ENCODE measurements at regions not wholly inside any gene's neighbourhood (a gene's known extent, or its start where the extent isn't known, plus 50 kb on each side); places are given as distances from the start of the nearest gene placed in this dataset.

GRCh38 chr1:79614106-79614505 lies 607.6 kb upstream of the ADGRL4 start:
- Histone ChIP-seq H3K9ac (ENCODE audit: low read length) (no peak overlapping the region), H3K27ac (ENCODE audit: low read length) (no peak overlapping the region), H3K4me2 (ENCODE audit: low read depth, low read length, poor library complexity, severe bottlenecking) (no peak overlapping the region), H3K27me3 (ENCODE audit: low read length) (no peaks in the 10 kb centered on the region), H3K4me1 (ENCODE audit: low read length) (no peaks in the 10 kb centered on the region), H4K20me1 (ENCODE audit: insufficient read depth, low read depth, low read length) (no peaks in the 10 kb centered on the region), H3K4me3 (ENCODE audit: low read length) (no peak overlapping the region), H3K9me2 (replicated peaks; ENCODE audit: insufficient read depth, low read length) (no peaks in the 10 kb centered on the region), H3K36me3 (ENCODE audit: insufficient read depth, low read length) (no peaks in the 10 kb centered on the region), H3K79me2 (ENCODE audit: low read length) (no peaks in the 10 kb centered on the region), H3K9me3 (ENCODE audit: low read length) (peaks cover 28% of the 10 kb centered on the region), H2AFZ (ENCODE audit: low read length) (no peak overlapping the region)
- no peak for DNase-seq

GRCh38 chr1:79613046-79613445 lies 606.5 kb upstream of the ADGRL4 start:
- no peaks in the 10 kb centered on the region for H3K27me3 ChIP-seq (ENCODE audit: low read length)
- H3K9me3 ChIP-seq (ENCODE audit: low read length): peaks cover 27% of the 10 kb centered on the region
- no peak overlapping the region for H3K27ac ChIP-seq (ENCODE audit: low read length)
- H2AFZ ChIP-seq (ENCODE audit: low read length): no peak overlapping the region
- no peaks in the 10 kb centered on the region for H3K36me3 ChIP-seq (ENCODE audit: insufficient read depth, low read length)
- no peak overlapping the region for H3K4me3 ChIP-seq (ENCODE audit: low read length)
- H3K9ac ChIP-seq (ENCODE audit: low read length): no peak overlapping the region
- no peaks in the 10 kb centered on the region for H3K79me2 ChIP-seq (ENCODE audit: low read length)
- H3K9me2 ChIP-seq (replicated peaks; ENCODE audit: insufficient read depth, low read length): no peaks in the 10 kb centered on the region
- H3K4me1 ChIP-seq (ENCODE audit: low read length): no peaks in the 10 kb centered on the region
- no peak for DNase-seq
- H4K20me1 ChIP-seq (ENCODE audit: insufficient read depth, low read depth, low read length): no peaks in the 10 kb centered on the region
- H3K4me2 ChIP-seq (ENCODE audit: low read depth, low read length, poor library complexity, severe bottlenecking): no peak overlapping the region

- Histone ChIP-seq H3K27me3 (ENCODE audit: low read length) (no peaks in the 10 kb centered on the region), H3K27ac (ENCODE audit: low read length) (no peak overlapping the region), H3K4me1 (ENCODE audit: low read length) (no peaks in the 10 kb centered on the region), H4K20me1 (ENCODE audit: insufficient read depth, low read depth, low read length) (no peaks in the 10 kb centered on the region), H3K9me2 (replicated peaks; ENCODE audit: insufficient read depth, low read length) (no peaks in the 10 kb centered on the region), H2AFZ (ENCODE audit: low read length) (no peak overlapping the region), H3K9ac (ENCODE audit: low read length) (no peak overlapping the region), H3K4me2 (ENCODE audit: low read depth, low read length, poor library complexity, severe bottlenecking) (no peak overlapping the region), H3K9me3 (ENCODE audit: low read length) (peaks cover 49% of the 10 kb centered on the region), H3K36me3 (ENCODE audit: insufficient read depth, low read length) (no peaks in the 10 kb centered on the region), H3K79me2 (ENCODE audit: low read length) (no peaks in the 10 kb centered on the region), H3K4me3 (ENCODE audit: low read length) (no peak overlapping the region)
- DNase-seq: no peak
Observed at GRCh38 chr1:79604490-79605198, 598.1 kb upstream of the ADGRL4 start.

- Histone ChIP-seq H4K20me1 (ENCODE audit: insufficient read depth, low read depth, low read length) (no peaks in the 10 kb centered on the region), H3K4me2 (ENCODE audit: low read depth, low read length, poor library complexity, severe bottlenecking) (no peak overlapping the region), H3K79me2 (ENCODE audit: low read length) (no peaks in the 10 kb centered on the region), H3K36me3 (ENCODE audit: insufficient read depth, low read length) (no peaks in the 10 kb centered on the region), H3K4me1 (ENCODE audit: low read length) (no peaks in the 10 kb centered on the region), H3K27me3 (ENCODE audit: low read length) (no peaks in the 10 kb centered on the region), H2AFZ (ENCODE audit: low read length) (no peak overlapping the region), H3K9ac (ENCODE audit: low read length) (no peak overlapping the region), H3K4me3 (ENCODE audit: low read length) (no peak overlapping the region), H3K9me3 (ENCODE audit: low read length) (peaks cover 42% of the 10 kb centered on the region), H3K27ac (ENCODE audit: low read length) (no peak overlapping the region), H3K9me2 (replicated peaks; ENCODE audit: insufficient read depth, low read length) (no peaks in the 10 kb centered on the region)
- DNase-seq: no peak
Observed at GRCh38 chr1:79603843-79604242, 597.3 kb upstream of the ADGRL4 start.

- H3K4me2 ChIP-seq (ENCODE audit: low read depth, low read length, poor library complexity, severe bottlenecking): no peak overlapping the region
Observed at GRCh38 chr1:79599257-79599656, 592.7 kb upstream of the ADGRL4 start.

GRCh38 chr1:79595931-79596330 lies 589.4 kb upstream of the ADGRL4 start:
- Histone ChIP-seq H3K27ac (ENCODE audit: low read length) (no peak overlapping the region), H3K36me3 (ENCODE audit: insufficient read depth, low read length) (no peaks in the 10 kb centered on the region), H4K20me1 (ENCODE audit: insufficient read depth, low read depth, low read length) (no peaks in the 10 kb centered on the region), H3K9me3 (ENCODE audit: low read length) (peaks cover 36% of the 10 kb centered on the region), H3K79me2 (ENCODE audit: low read length) (no peaks in the 10 kb centered on the region), H3K9ac (ENCODE audit: low read length) (no peak overlapping the region), H3K27me3 (ENCODE audit: low read length) (no peaks in the 10 kb centered on the region), H3K9me2 (replicated peaks; ENCODE audit: insufficient read depth, low read length) (no peaks in the 10 kb centered on the region), H3K4me2 (ENCODE audit: low read depth, low read length, poor library complexity, severe bottlenecking) (no peak overlapping the region), H3K4me3 (ENCODE audit: low read length) (no peak overlapping the region), H2AFZ (ENCODE audit: low read length) (no peak overlapping the region), H3K4me1 (ENCODE audit: low read length) (no peaks in the 10 kb centered on the region)
- DNase-seq: no peak

More at GRCh38 chr1:79599257-79599656, 592.7 kb upstream of the ADGRL4 start:
- Histone ChIP-seq H2AFZ (ENCODE audit: low read length) (no peak overlapping the region), H3K9me2 (replicated peaks; ENCODE audit: insufficient read depth, low read length) (no peaks in the 10 kb centered on the region), H3K79me2 (ENCODE audit: low read length) (no peaks in the 10 kb centered on the region), H3K27me3 (ENCODE audit: low read length) (no peaks in the 10 kb centered on the region), H3K4me1 (ENCODE audit: low read length) (no peaks in the 10 kb centered on the region), H3K9ac (ENCODE audit: low read length) (no peak overlapping the region), H3K36me3 (ENCODE audit: insufficient read depth, low read length) (no peaks in the 10 kb centered on the region), H4K20me1 (ENCODE audit: insufficient read depth, low read depth, low read length) (no peaks in the 10 kb centered on the region), H3K9me3 (ENCODE audit: low read length) (peaks cover 33% of the 10 kb centered on the region), H3K27ac (ENCODE audit: low read length) (no peak overlapping the region), H3K4me3 (ENCODE audit: low read length) (no peak overlapping the region)
- no peak for DNase-seq

- Histone ChIP-seq H3K27me3 (ENCODE audit: low read length) (no peaks in the 10 kb centered on the region), H3K27ac (ENCODE audit: low read length) (no peak overlapping the region), H3K4me1 (ENCODE audit: low read length) (no peaks in the 10 kb centered on the region), H3K9me2 (replicated peaks; ENCODE audit: insufficient read depth, low read length) (no peaks in the 10 kb centered on the region), H3K4me3 (ENCODE audit: low read length) (no peak overlapping the region), H3K4me2 (ENCODE audit: low read depth, low read length, poor library complexity, severe bottlenecking) (no peak overlapping the region), H4K20me1 (ENCODE audit: insufficient read depth, low read depth, low read length) (no peaks in the 10 kb centered on the region), H3K9me3 (ENCODE audit: low read length) (peaks cover 29% of the 10 kb centered on the region), H3K36me3 (ENCODE audit: insufficient read depth, low read length) (no peaks in the 10 kb centered on the region), H3K9ac (ENCODE audit: low read length) (no peak overlapping the region), H3K79me2 (ENCODE audit: low read length) (no peaks in the 10 kb centered on the region), H2AFZ (ENCODE audit: low read length) (no peak overlapping the region)
- no peak for DNase-seq
Observed at GRCh38 chr1:79594121-79594698, 587.7 kb upstream of the ADGRL4 start.

- no peak overlapping the region for H3K4me3 ChIP-seq (ENCODE audit: low read length)
- no peak overlapping the region for H3K27ac ChIP-seq (ENCODE audit: low read length)
- H3K9ac ChIP-seq (ENCODE audit: low read length): no peak overlapping the region
- no peaks in the 10 kb centered on the region for H3K9me2 ChIP-seq (replicated peaks; ENCODE audit: insufficient read depth, low read length)
- peaks cover 27% of the 10 kb centered on the region for H3K9me3 ChIP-seq (ENCODE audit: low read length)
- H3K36me3 ChIP-seq (ENCODE audit: insufficient read depth, low read length): no peaks in the 10 kb centered on the region
- H2AFZ ChIP-seq (ENCODE audit: low read length): no peak overlapping the region
- H3K79me2 ChIP-seq (ENCODE audit: low read length): no peaks in the 10 kb centered on the region
- DNase-seq: no peak
- no peaks in the 10 kb centered on the region for H3K4me1 ChIP-seq (ENCODE audit: low read length)
- no peak overlapping the region for H3K4me2 ChIP-seq (ENCODE audit: low read depth, low read length, poor library complexity, severe bottlenecking)
- H3K27me3 ChIP-seq (ENCODE audit: low read length): no peaks in the 10 kb centered on the region
- H4K20me1 ChIP-seq (ENCODE audit: insufficient read depth, low read depth, low read length): no peaks in the 10 kb centered on the region
Observed at GRCh38 chr1:79592707-79593106, 586.2 kb upstream of the ADGRL4 start.
